ENCODE measurements at regions not wholly inside any gene's neighbourhood (a gene's known extent, or its start where the extent isn't known, plus 50 kb on each side); places are given as distances from the start of the nearest gene placed in this dataset.

- no peak for TF ChIP-seq CTCF (IDR thresholded peaks at IDR 0.05; ENCODE audit: low read depth, low read length, missing control alignments)
- no peak for DNase-seq (ENCODE audit: low read depth)
- H3K4me3 ChIP-seq (ENCODE audit: low read depth, low read length): no peak overlapping the region
- in situ Hi-C loops (cut with HindIII; ENCODE audit: low sequenced_read_pairs): no loop called here
Observed at GRCh38 chr3:72537448-72537847, 310.8 kb downstream of the SHQ1 start.

- no peak overlapping the region for H3K4me3 ChIP-seq (ENCODE audit: low read depth, low read length)
- TF ChIP-seq CTCF (IDR thresholded peaks at IDR 0.05; ENCODE audit: low read depth, low read length, missing control alignments): no peak
- in situ Hi-C loops (cut with HindIII; ENCODE audit: low sequenced_read_pairs): no loop called here
- DNase-seq (ENCODE audit: low read depth): no peak
Observed at GRCh38 chr3:72536878-72537267, 311.4 kb downstream of the SHQ1 start.

GRCh38 chr3:72536206-72536877 lies 311.9 kb downstream of the SHQ1 start:
- no peak for TF ChIP-seq CTCF (IDR thresholded peaks at IDR 0.05; ENCODE audit: low read depth, low read length, missing control alignments)
- in situ Hi-C loops (cut with HindIII; ENCODE audit: low sequenced_read_pairs): no loop called here

DNA sequence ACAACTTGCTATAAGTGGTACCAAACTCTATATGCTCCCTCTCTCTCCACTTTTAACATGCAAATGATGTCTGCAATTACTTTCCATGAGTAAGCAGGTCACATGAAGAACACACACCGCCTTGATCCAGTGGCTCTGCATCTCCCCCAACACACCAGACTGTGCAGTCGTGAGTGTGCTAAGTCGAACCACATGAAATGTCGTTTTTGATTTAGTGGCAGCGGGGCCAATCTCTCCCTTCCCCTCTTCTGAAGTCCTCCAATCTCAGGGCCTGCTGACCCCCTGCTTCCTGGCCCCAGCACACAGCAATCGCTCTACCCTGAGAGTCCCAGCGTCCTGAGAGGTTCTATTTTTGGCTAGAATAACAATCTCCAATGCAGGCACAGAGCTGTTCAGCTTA lies 312.5 kb downstream of the SHQ1 start:
- no peak for DNase-seq (ENCODE audit: low read depth)
- no peak for TF ChIP-seq CTCF (IDR thresholded peaks at IDR 0.05; ENCODE audit: low read depth, low read length, missing control alignments)
- in situ Hi-C loops (cut with HindIII; ENCODE audit: low sequenced_read_pairs): no loop called here
- no peak overlapping the region for H3K4me3 ChIP-seq (ENCODE audit: low read depth, low read length)

More at GRCh38 chr3:72536206-72536877, 311.9 kb downstream of the SHQ1 start:
- no peak for DNase-seq (ENCODE audit: low read depth)
- no peak overlapping the region for H3K4me3 ChIP-seq (ENCODE audit: low read depth, low read length)

GRCh38 chr3:72533591-72534473 lies 314.4 kb downstream of the SHQ1 start:
- no peak for TF ChIP-seq CTCF (IDR thresholded peaks at IDR 0.05; ENCODE audit: low read depth, low read length, missing control alignments)
- no peak for DNase-seq (ENCODE audit: low read depth)

GRCh38 chr3:72530426-72530825 lies 317.8 kb downstream of the SHQ1 start:
- no peak for TF ChIP-seq CTCF (IDR thresholded peaks at IDR 0.05; ENCODE audit: low read depth, low read length, missing control alignments)
- no peak overlapping the region for H3K4me3 ChIP-seq (ENCODE audit: low read depth, low read length)
- in situ Hi-C loops (cut with HindIII; ENCODE audit: low sequenced_read_pairs): no loop called here
- no peak for DNase-seq (ENCODE audit: low read depth)

More at GRCh38 chr3:72533591-72534473, 314.4 kb downstream of the SHQ1 start:
- H3K4me3 ChIP-seq (ENCODE audit: low read depth, low read length): no peak overlapping the region
- in situ Hi-C loops (cut with HindIII; ENCODE audit: low sequenced_read_pairs): no loop called here
